Activated T-cell treated with anti-CD3 and anti-CD28 coated beads, Interleukin-2, amount 50 U/mL, for 24 hours (primary cell): ENCODE measurements at regions not wholly inside any gene's neighbourhood (a gene's known extent, or its start where the extent isn't known, plus 50 kb on each side); places are given as distances from the start of the nearest gene placed in this dataset.
"Not testable (repeated sequence)": the region's sequence is repeated elsewhere in the genome, so short reads cannot be mapped to it uniquely, and the experiment has no call there.

Experiments used
- DNase-seq: peaks from one replicate; pipeline ENCODE4 v3.0.0-alpha.2; 2020
- H3K27ac Mint-ChIP-seq: 2 replicates; pipeline ENCODE4 v1.8.0; 2020; ENCODE audit warnings: mild to moderate bottlenecking, mixed read lengths
- H3K27me3 Mint-ChIP-seq: 2 replicates; pipeline ENCODE4 v1.8.0; 2020; ENCODE audit warnings: mixed read lengths
- H3K36me3 Mint-ChIP-seq: 2 replicates; pipeline ENCODE4 v1.8.0; 2020; ENCODE audit warnings: low read depth, mixed read lengths
- H3K4me1 Mint-ChIP-seq: 2 replicates; pipeline ENCODE4 v1.8.0; 2020; ENCODE audit warnings: low read depth, mixed read lengths
- H3K4me3 Mint-ChIP-seq: 2 replicates; pipeline ENCODE4 v1.8.0; 2020; ENCODE audit warnings: mild to moderate bottlenecking, moderate library complexity, mixed read lengths
- H3K9me3 Mint-ChIP-seq: 2 replicates; pipeline ENCODE4 v1.8.0; 2020; ENCODE audit warnings: mixed read lengths

DNA sequence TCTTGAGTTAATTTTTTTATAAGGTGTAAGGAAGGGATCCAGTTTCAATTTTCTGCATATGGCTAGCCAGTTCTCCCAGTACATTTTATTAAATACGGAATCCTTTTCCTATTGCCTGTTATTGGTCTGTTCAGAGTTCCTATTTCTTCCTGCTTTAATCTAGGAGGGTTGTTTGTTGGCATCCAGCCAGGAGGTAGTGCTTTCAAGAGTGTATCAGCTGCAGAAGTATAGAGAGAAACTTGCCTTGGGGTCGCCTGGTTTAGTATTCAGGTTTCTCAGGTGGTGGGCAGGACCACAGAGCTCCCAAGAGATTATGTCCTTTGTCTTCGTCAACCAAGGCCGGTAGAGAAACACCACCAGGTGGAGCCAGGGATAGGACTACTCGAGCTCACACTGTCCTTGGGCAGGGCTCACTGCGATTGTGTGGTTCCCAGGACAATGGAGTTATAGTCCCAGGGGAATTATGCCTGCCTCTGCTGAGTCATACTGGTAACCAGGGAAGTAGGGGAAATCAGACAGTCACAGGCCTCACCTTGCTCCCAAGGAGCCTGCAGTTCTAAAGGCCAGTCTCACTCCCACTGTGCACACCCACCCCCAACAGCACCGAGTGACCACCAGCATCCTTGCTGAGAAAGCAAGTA lies 168.1 kb downstream of the VSIG4 start:
- H3K27ac Mint-ChIP-seq, result no peak overlapping the region
- peaks cover 2% of the 10 kb centered on the region for H3K9me3 Mint-ChIP-seq
- peaks cover 4% of the 10 kb centered on the region for H3K4me1 Mint-ChIP-seq
- peaks cover 26% of the 10 kb centered on the region for H3K27me3 Mint-ChIP-seq
- DNase-seq, result no peak
- no peaks in the 10 kb centered on the region for H3K36me3 Mint-ChIP-seq
- no peak overlapping the region for H3K4me3 Mint-ChIP-seq

DNA sequence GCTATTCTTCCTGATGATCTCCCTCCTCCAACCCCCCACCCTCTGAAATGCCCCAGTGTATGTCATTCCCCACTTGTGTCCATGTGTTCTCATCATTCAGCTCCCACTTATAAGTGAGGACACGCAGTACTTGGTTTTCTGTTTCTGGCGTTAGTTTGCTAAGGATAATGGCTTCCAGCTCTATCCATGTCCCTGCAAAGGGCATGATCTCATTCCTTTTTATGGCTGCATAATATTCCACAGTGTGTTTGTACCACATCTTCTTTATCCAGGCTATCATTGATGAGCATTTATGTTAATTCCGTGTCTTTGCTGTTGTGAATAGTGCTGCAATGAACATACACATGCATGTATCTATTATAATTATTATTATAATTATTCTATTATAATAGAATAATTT lies 169.3 kb downstream of the VSIG4 start:
- Mint-ChIP-seq H3K27me3 (peaks cover 26% of the 10 kb centered on the region), H3K4me1 (peaks cover 14% of the 10 kb centered on the region)
- not testable (repeated sequence) for H3K4me3 Mint-ChIP-seq, H3K27ac Mint-ChIP-seq, H3K9me3 Mint-ChIP-seq, DNase-seq, H3K36me3 Mint-ChIP-seq

DNA sequence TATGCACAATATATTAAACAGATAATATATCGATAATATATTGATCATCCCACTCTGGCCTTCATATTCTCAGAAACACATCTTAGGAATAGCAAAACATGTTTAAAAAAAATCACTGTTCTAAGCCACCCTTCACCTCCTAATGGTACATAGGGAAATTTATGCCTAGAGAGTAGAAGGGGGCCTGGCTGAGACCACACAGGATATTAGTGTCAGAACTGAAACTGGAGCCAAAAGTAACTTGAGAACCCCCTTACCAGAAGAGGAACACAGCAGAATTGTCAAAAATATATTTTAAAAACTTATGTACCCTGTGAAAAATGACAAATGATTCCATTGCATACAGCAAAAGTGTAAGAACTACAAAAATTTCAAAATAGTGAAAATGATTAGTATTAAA lies 173.1 kb downstream of the VSIG4 start:
- DNase-seq, result no peak
- Mint-ChIP-seq H3K4me1 (peaks cover 19% of the 10 kb centered on the region), H3K27ac (no peak overlapping the region), H3K27me3 (peaks cover 9% of the 10 kb centered on the region), H3K9me3 (no peaks in the 10 kb centered on the region), H3K4me3 (no peak overlapping the region), H3K36me3 (no peaks in the 10 kb centered on the region)

DNA sequence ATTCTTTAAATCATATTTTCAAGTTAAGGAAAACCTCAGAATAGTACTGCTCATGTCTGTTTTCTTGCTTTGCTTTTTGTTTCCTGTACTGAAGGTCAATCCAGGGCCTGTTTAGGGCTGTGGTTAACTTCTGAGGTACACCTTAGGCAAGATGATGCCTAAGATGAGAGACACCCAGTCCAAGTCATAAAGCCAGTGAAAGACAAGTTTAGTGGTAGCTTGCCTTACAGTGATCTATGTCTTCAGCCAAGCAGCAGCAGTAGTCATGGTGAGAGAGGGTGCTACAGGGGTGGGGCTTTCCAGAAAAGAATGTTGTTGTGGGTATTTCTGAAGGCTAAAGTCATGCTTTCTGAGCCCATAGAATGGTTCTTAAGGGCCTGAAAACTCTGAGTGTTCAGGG lies 173.7 kb downstream of the VSIG4 start:
- H3K4me1 Mint-ChIP-seq, result peaks cover 23% of the 10 kb centered on the region
- H3K4me3 Mint-ChIP-seq, result no peak overlapping the region
- H3K27me3 Mint-ChIP-seq, result peaks cover 9% of the 10 kb centered on the region
- no peak for DNase-seq
- H3K27ac Mint-ChIP-seq, result no peak overlapping the region
- H3K36me3 Mint-ChIP-seq, result no peaks in the 10 kb centered on the region
- no peaks in the 10 kb centered on the region for H3K9me3 Mint-ChIP-seq

DNA sequence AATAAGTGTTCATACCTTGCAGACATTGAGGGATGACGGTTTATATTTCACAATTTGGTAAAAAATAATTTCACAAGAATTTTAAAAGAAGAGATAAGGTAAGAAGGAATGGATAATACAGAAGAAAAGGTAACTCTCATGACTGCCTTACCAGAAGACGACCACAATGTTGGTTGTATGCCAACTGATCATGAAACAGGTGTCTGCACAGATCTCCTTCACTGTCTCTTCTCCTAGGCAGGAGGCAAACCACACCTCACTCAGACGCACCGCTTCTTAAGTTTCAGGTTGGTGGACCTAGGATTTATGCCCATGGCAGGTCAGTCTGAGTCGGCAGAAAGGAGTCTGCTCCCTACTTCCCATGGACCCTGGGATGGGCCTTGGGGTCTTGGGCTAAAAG lies 177.2 kb downstream of the VSIG4 start:
- no peak for DNase-seq
- no peak overlapping the region for H3K4me3 Mint-ChIP-seq
- no peaks in the 10 kb centered on the region for H3K9me3 Mint-ChIP-seq
- H3K4me1 Mint-ChIP-seq, result peaks cover 29% of the 10 kb centered on the region
- H3K27ac Mint-ChIP-seq, result no peak overlapping the region
- H3K27me3 Mint-ChIP-seq, result peaks cover 6% of the 10 kb centered on the region
- H3K36me3 Mint-ChIP-seq, result no peaks in the 10 kb centered on the region

DNA sequence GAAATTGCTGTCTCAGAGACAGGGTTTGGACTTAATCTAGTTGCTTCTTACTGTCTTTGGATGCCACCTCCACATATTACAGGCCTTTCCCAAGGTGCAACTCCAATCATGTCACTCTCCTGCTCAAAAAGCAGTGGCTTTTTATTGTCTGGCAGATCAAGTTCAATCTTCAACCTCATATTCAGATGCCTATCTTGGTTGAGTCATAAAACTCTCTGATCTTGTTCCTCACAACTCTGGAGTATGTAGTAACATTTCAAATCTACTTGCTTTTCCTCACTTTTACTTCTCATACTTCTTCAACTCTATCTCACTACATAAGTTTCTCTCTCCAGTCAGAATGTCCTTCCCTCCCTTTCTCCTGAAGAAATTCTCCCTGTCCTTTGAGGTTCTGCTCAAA lies 180.6 kb downstream of the VSIG4 start:
- no peak for DNase-seq
- Mint-ChIP-seq H3K4me1 (peaks cover 18% of the 10 kb centered on the region), H3K36me3 (no peaks in the 10 kb centered on the region), H3K27ac (no peak overlapping the region), H3K27me3 (peaks cover 27% of the 10 kb centered on the region), H3K4me3 (no peak overlapping the region), H3K9me3 (peaks cover 9% of the 10 kb centered on the region)

DNA sequence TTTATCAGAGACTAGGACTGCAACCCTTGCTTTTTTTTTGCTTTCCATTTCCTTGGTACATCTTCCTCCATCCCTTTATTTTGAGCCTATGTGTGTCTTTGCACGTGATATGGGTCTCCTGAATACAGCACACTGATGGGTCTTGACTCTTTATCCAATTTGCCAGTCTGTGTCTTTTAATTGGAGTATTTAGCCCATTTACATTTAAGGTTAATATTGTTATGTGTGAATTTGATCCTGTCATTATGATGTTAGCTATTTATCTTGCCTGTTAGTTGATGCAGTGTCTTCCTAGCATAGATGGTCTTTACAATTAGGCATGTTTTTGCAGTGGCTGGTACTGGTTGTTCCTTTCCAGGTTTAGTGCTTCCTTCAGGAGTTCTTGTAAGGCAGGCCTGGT lies 185.4 kb downstream of the VSIG4 start:
- not testable (repeated sequence) for H3K4me1 Mint-ChIP-seq, H3K36me3 Mint-ChIP-seq, DNase-seq, H3K27ac Mint-ChIP-seq, H3K4me3 Mint-ChIP-seq
- peaks cover 48% of the 10 kb centered on the region for H3K27me3 Mint-ChIP-seq
- peaks cover 14% of the 10 kb centered on the region for H3K9me3 Mint-ChIP-seq

DNA sequence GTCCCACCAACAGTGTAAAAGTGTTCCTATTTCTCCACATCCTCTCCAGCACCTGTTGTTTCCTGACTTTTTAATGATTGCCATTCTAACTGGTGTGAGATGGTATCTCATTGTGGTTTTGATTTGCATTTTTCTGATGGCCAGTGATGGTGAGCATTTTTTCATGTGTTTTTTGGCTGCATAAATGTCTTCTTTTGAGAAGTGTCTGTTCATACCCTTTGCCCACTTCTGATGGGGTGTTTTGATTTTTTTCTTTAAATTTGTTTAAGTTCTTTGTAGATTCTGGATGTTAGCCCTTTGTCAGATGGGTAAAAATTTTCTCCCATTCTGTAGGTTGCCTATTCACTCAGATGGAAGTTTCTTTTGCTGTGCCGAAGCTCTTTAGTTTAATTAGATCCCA lies 183.9 kb downstream of the MSN start:
- H3K4me1 Mint-ChIP-seq, H3K27ac Mint-ChIP-seq, DNase-seq, H3K4me3 Mint-ChIP-seq, H3K36me3 Mint-ChIP-seq: not testable (repeated sequence)
- Mint-ChIP-seq H3K9me3 (peaks cover 14% of the 10 kb centered on the region), H3K27me3 (peaks cover 37% of the 10 kb centered on the region)

DNA sequence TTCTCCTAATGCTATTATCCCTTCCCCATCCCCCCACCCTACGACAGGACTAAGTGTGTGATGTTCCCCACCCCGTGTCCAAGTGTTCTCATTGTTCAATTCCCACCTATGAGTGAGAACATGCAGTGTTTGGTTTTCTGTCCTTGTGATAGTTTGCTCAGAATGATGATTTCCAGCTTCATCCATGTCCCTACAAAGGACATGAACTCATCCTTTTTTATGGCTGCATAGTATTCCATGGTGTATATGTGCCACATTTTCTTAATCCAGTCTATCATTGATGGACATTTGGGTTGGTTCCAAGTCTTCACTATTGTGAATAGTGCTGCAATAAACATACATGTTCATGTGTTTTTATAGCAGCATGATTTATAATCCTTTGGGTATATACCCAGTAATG lies 183.4 kb downstream of the MSN start:
- not testable (repeated sequence) for DNase-seq, H3K4me1 Mint-ChIP-seq, H3K36me3 Mint-ChIP-seq, H3K4me3 Mint-ChIP-seq, H3K27ac Mint-ChIP-seq
- H3K9me3 Mint-ChIP-seq, result peaks cover 14% of the 10 kb centered on the region
- H3K27me3 Mint-ChIP-seq, result peaks cover 37% of the 10 kb centered on the region

DNA sequence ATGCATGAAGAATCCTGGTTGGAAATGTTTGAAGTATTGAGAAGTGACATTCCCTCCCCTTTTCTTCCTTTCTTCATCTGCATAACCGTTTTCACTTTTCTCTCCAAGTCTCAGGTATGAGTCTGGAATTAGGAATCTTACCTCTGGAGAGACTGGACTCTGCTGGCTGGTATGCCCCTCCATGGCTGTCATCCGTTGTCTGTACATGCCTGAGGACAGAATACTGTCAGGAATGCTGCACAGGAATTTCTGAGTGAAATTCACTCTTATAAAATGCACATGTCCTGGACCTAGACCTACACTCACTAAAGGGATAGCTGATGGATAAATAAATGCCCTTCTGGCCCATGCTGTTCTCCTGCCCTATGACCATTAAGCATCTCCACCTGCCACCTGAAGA lies 179.5 kb downstream of the MSN start:
- Mint-ChIP-seq H3K36me3 (no peaks in the 10 kb centered on the region), H3K27me3 (peaks cover 16% of the 10 kb centered on the region), H3K4me1 (no peaks in the 10 kb centered on the region), H3K27ac (no peak overlapping the region), H3K9me3 (no peaks in the 10 kb centered on the region), H3K4me3 (no peak overlapping the region)
- DNase-seq, result no peak

DNA sequence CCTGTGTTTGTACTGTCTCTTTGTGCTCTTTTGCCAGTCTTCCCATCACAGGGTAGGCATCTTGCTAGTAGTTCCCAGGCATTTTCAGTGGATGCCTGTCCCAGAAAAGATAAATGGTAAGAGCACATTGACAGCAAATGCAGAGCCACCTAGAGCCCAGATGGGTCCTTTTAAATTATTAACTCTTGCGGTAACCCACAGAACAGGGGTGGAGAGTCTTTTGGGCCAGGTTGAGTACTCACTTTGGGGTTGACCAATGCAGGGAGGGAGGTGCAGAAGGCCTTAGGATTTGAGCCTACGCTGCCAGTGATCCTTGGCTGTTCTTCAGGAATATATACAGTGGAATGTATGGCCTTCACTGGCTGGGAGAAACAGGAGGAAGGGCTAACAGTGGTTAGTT lies 173.8 kb downstream of the MSN start:
- H3K4me1 Mint-ChIP-seq, result peaks cover 7% of the 10 kb centered on the region
- DNase-seq, result no peak
- peaks cover 11% of the 10 kb centered on the region for H3K27me3 Mint-ChIP-seq
- H3K9me3 Mint-ChIP-seq, result no peaks in the 10 kb centered on the region
- H3K36me3 Mint-ChIP-seq, result no peaks in the 10 kb centered on the region
- no peak overlapping the region for H3K4me3 Mint-ChIP-seq
- no peak overlapping the region for H3K27ac Mint-ChIP-seq

DNA sequence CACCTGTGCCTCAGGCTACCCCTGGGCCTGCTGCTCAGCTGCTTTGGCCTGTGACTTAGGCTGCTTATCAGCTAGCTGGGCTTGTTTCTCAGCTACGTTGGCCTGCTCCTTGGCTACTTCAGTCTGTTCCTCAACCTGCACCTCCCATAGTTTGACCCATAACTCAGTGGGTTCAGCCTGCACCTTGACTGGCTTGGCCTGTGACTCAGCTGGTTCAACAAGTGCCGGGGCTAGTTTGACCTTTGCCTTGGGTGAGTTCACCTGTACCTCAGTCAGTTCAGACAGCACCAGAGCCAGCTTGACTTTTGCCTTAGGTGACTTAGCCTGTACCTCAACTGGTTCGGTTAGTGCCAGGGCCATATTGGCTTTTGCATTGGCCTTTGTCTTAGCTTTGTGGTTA lies 171.2 kb downstream of the MSN start:
- H3K27me3 Mint-ChIP-seq, result peaks cover 11% of the 10 kb centered on the region
- no peak overlapping the region for H3K4me3 Mint-ChIP-seq
- no peaks in the 10 kb centered on the region for H3K36me3 Mint-ChIP-seq
- H3K4me1 Mint-ChIP-seq, result peaks cover 7% of the 10 kb centered on the region
- H3K27ac Mint-ChIP-seq, result no peak overlapping the region
- no peak for DNase-seq
- H3K9me3 Mint-ChIP-seq, result no peaks in the 10 kb centered on the region

DNA sequence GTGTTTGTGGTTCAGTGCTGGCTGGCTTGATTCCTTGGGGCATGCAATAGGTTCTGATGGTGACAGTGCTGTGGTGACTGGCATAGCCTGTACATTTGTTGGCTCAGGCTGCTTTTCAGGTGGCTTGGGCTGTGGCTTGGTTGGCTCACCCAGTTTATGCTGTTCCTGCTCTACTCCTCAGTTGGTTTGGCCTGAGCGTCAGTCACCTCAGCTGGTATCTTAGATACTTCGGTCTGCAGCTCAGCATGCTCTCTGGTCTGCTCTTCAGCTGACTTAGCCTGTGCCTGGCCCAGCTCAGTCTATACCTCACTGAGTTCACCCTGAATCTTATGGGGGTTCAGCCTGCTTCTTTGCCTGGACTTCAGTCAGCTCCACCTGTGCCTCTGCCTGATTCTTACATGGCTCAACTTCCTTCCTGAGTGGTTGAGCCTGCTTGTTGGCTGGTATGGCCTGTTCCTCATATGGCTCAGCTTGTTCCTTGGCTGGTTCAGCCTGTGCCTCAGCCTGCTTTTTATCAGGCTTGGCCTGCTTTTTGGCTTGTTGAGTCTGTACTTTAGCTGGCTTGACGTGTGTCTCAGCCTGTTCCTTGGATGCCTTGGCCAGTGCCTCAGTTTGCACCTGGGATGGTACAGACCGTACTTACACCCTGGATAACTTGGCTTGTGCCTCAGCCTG lies 170.6 kb downstream of the MSN start:
- H3K27me3 Mint-ChIP-seq, result peaks cover 10% of the 10 kb centered on the region
- no peak for DNase-seq
- H3K36me3 Mint-ChIP-seq, result no peaks in the 10 kb centered on the region
- no peak overlapping the region for H3K27ac Mint-ChIP-seq
- H3K4me3 Mint-ChIP-seq, result no peak overlapping the region
- H3K4me1 Mint-ChIP-seq, result peaks cover 7% of the 10 kb centered on the region
- no peaks in the 10 kb centered on the region for H3K9me3 Mint-ChIP-seq

DNA sequence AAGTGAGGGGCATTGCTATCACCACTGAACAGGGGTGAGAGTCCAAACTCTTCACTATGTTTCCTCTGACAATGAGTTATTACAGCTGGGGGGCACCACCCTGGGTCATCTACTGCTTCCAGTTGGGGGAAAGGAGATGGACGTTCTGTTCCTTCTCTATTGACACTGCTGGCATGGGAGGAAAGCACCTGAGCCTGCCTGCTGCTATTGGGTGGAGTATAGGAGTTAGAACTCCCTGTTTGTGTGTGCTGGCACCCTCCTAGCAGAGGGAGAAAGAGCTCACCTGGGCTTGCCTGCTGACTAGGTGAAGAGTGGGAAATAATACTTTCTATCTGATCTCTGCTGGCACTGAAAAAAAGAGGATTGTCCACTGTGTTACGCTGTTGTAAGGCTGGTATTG lies 163.8 kb downstream of the MSN start:
- Mint-ChIP-seq H3K36me3 (no peaks in the 10 kb centered on the region), H3K9me3 (no peaks in the 10 kb centered on the region), H3K27me3 (peaks cover 36% of the 10 kb centered on the region), H3K4me3 (no peak overlapping the region), H3K4me1 (no peaks in the 10 kb centered on the region), H3K27ac (no peak overlapping the region)
- DNase-seq, result no peak

DNA sequence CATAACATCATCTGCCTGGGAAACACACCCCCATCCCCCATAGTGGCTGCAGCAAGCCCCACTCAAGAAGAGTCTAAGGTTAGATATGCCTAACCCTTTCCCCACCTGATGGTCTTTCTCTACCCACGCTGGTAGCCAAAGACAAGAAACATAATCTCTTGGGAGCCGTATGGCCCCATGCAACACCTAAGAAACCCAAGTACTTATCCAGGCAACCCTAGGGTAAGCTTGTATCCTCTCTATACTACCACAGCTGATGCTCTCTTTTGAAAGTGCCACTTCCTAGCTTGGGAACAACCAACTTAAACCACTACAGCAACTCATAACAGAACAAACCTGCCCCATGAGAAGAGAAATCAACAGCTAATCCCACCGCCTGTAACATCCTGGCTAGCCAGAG lies 161.1 kb downstream of the MSN start:
- no peaks in the 10 kb centered on the region for H3K4me1 Mint-ChIP-seq

DNA sequence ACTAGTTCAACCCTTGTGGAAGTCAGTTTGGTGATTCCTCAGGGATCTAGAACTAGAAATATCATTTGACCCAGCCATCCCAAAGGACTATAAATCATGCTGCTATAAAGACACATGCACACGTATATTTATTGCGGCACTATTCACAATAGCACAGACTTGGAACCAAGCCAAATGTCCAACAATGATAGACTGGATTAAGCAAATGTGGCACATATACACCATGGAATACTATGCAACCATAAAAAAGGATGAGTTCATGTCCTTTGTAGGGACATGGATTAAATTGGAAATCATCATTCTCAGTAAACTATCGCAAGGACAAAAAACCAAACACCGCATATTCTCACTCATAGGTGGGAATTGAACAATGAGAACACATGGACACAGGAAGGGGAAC lies 157.8 kb downstream of the MSN start:
- not testable (repeated sequence) for H3K4me1 Mint-ChIP-seq, H3K36me3 Mint-ChIP-seq, H3K4me3 Mint-ChIP-seq, H3K27ac Mint-ChIP-seq, H3K9me3 Mint-ChIP-seq, DNase-seq
- H3K27me3 Mint-ChIP-seq, result peaks cover 53% of the 10 kb centered on the region

More for the DNA sequence above, 161.1 kb downstream of the MSN start:
- Mint-ChIP-seq H3K27ac (no peak overlapping the region), H3K27me3 (peaks cover 35% of the 10 kb centered on the region), H3K36me3 (no peaks in the 10 kb centered on the region), H3K4me3 (no peak overlapping the region), H3K9me3 (no peaks in the 10 kb centered on the region)
- DNase-seq, result no peak
